ENCODE measurements at regions not wholly inside any gene's neighbourhood (a gene's known extent, or its start where the extent isn't known, plus 50 kb on each side); places are given as distances from the start of the nearest gene placed in this dataset.

DNA sequence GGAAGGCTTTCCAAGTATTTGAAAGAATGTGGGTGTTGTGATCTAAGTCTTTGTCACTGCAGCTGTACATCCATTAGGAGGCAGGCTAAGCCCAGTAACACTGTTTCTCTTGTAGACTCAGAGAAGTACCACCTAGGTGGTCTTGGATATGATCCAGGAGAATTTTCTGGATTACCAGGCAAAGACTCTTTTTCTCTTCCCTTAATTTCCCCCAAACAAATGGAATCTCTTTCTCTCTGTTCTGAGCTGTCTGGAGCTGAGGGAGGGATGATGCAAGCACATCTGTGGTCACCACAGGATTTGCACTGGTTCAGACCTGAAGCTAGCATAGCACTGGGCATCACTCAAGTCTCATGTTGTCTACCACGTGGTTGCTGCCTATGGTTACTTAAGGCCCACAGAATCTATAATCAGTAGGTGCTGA is 227.6 kb downstream of the NECTIN3 start:
- no peak for TF ChIP-seq POLR2A (IDR thresholded peaks at IDR 0.05; ENCODE audit: low read length)
- no peak for TF ChIP-seq GATA1 (IDR thresholded peaks at IDR 0.05; ENCODE audit: low read depth, low read length)

Data from erythroblast (primary cell).